Karpas-422 (cell line): ENCODE measurements at regions not wholly inside any gene's neighbourhood (a gene's known extent, or its start where the extent isn't known, plus 50 kb on each side); places are given as distances from the start of the nearest gene placed in this dataset.
"Not testable (repeated sequence)": the region's sequence is repeated elsewhere in the genome, so short reads cannot be mapped to it uniquely, and the experiment has no call there.

ENCODE experiments used
- DNase-seq: peaks from one replicate; pipeline ENCODE4 v3.0.0-alpha.2; 2015
- H2AFZ ChIP-seq: fragments of 200-600 bp; sonication (generic); 2 replicates; pipeline ENCODE4 v1.6.1; 2014; ENCODE audit warnings: antibody characterized with exemption, low read length, mixed read lengths
- H3K27ac ChIP-seq: fragments of 200-600 bp; sonication (generic); 2 replicates; pipeline ENCODE4 v1.5.1; 2014; ENCODE audit warnings: mild to moderate bottlenecking, low read length, moderate library complexity
- H3K27me3 ChIP-seq: fragments of 200-600 bp; sonication (generic); 2 replicates; pipeline ENCODE4 v1.6.1; 2014; ENCODE audit warnings: low read length, mixed read lengths
- H3K36me3 ChIP-seq: fragments of 200-600 bp; sonication (generic); 2 replicates; pipeline ENCODE4 v1.6.1; 2014; ENCODE audit warnings: low read length, mixed read lengths; ENCODE audit not compliant: insufficient read depth
- H3K4me1 ChIP-seq: fragments of 200-600 bp; sonication (generic); 2 replicates; pipeline ENCODE4 v1.6.1; 2014; ENCODE audit warnings: mild to moderate bottlenecking, low read length, mixed read lengths
- H3K4me2 ChIP-seq: fragments of 200-600 bp; sonication (generic); 2 replicates; pipeline ENCODE4 v1.6.1; 2014; ENCODE audit warnings: low read length, low read depth, mild to moderate bottlenecking; ENCODE audit not compliant: poor library complexity, severe bottlenecking
- H3K4me3 ChIP-seq: fragments of 200-600 bp; sonication (generic); 2 replicates; pipeline ENCODE4 v1.5.1; 2014; ENCODE audit warnings: mild to moderate bottlenecking, antibody characterized with exemption, low read length, mixed read lengths
- H3K79me2 ChIP-seq: fragments of 200-600 bp; sonication (generic); 2 replicates; pipeline ENCODE4 v1.6.1; 2014; ENCODE audit warnings: mild to moderate bottlenecking, low read length, mixed read lengths
- H3K9ac ChIP-seq: fragments of 200-600 bp; sonication (generic); 2 replicates; pipeline ENCODE4 v1.6.0; 2014; ENCODE audit warnings: low read length
- H3K9me2 ChIP-seq: fragments of 200-600 bp; sonication (generic), shearing (Covaris generic); replicated peaks from 2 replicates; pipeline ENCODE4 v1.6.0; 2014; ENCODE audit warnings: mild to moderate bottlenecking, low read length, moderate library complexity; ENCODE audit not compliant: insufficient read depth
- H3K9me3 ChIP-seq: fragments of 300-700, 200-600 bp; sonication (generic); 2 replicates; pipeline ENCODE4 v1.6.1; 2014; ENCODE audit warnings: low read length, mixed read lengths
- H4K20me1 ChIP-seq: fragments of 200-600 bp; sonication (generic); 2 replicates; pipeline ENCODE4 v1.6.1; 2014; ENCODE audit warnings: mild to moderate bottlenecking, antibody characterized with exemption, low read length, low read depth; ENCODE audit not compliant: insufficient read depth

DNA sequence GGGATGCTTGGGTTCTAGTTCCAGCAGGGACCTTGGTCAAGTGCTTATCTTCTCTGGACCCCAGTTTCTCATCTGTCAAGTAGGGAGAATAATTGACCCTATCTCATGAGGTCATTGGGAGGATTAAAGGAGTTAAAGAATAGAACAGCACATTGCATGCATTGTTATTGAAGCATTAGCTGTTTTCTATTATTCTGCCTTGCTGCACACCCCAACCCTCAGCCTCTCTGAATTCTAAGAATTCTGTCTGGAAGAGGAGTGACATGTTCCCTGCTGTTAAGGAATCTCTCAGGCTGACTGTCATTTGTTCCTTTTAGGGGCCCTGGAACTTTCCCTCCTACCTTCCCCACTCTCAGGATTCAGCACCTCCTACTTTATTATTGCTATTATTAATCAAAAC lies 73.9 kb downstream of the NENF start:
- Histone ChIP-seq H3K9ac (no peak overlapping the region), H3K4me1 (no peaks in the 10 kb centered on the region), H3K9me3 (no peaks in the 10 kb centered on the region), H3K79me2 (no peaks in the 10 kb centered on the region), H3K27ac (no peak overlapping the region), H2AFZ (no peak overlapping the region), H3K27me3 (no peaks in the 10 kb centered on the region; the same call in 1 of the 2 replicates), H3K36me3 (no peaks in the 10 kb centered on the region), H3K4me2 (no peak overlapping the region), H3K4me3 (no peak overlapping the region), H4K20me1 (0 out of 2 replicates have a peak, but pooled peaks cover 3% of the 10 kb centered on the region), H3K9me2 (no peaks in the 10 kb centered on the region)
- DNase-seq: no peak

DNA sequence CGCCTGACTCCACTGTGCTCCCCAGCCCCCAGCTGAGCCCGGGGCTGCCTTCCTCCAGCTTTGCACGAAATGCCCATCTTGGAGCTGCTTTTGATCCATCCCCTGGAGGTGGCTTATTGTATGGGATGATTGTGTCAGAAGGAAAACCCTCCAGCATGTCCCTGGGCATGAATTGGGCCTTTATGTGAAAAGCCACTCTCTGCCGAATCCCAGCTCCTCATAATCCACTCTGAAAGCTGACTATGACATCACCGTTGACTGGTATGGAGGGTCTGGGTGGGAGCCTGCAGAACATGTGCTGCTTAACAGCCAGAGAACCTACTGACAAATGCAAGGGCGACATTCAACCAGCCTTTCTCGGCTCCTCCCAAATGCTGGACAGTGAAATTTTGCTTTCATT lies 74.6 kb downstream of the NENF start:
- Histone ChIP-seq H3K36me3 (no peaks in the 10 kb centered on the region), H4K20me1 (0 out of 2 replicates have a peak, but pooled peaks cover 3% of the 10 kb centered on the region), H3K4me2 (no peak overlapping the region), H3K9me2 (no peaks in the 10 kb centered on the region), H3K27ac (no peak overlapping the region), H3K4me3 (no peak overlapping the region), H3K9ac (no peak overlapping the region), H3K9me3 (no peaks in the 10 kb centered on the region), H2AFZ (no peak overlapping the region), H3K79me2 (no peaks in the 10 kb centered on the region), H3K27me3 (no peaks in the 10 kb centered on the region; the same call in 1 of the 2 replicates), H3K4me1 (no peaks in the 10 kb centered on the region)
- no peak for DNase-seq

DNA sequence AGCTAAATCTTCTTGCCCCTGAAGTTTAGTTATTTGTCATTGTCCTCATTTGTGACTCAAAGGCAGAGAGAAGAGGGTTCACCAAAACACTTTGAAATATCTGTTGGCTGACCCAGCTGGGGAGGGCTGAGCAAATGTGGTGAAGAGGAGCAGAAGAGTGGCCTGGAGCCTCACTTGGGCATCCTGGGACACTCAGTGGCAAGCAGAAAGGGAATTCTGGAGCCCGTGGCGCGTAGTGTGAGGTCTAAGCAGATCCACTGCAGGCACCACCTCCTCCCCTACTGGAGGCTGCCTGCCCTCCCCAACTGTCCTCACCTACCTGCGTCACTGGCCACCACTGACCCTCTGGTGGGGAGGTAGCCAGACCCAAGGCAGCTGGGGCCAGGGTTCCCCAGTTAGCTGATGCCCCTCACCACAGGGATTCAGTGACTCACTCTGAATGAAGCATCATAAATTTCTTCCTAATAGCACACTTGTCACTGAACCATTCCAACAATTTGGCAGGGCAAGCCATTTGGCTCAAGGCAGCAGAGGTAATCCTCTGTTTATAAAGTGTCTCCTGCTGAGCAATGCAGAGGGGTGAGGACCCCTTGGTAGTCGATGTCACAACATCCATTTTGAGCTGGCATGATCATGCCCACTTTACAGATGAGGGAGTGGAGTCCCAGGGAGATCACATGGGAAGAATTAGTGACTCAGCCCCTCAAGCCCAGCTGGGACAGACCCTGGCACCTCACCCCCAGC lies 80.3 kb downstream of the NENF start:
- Histone ChIP-seq H3K9ac (no peak overlapping the region), H3K4me3 (no peak overlapping the region), H2AFZ (no peak overlapping the region), H3K27ac (no peak overlapping the region), H3K79me2 (no peaks in the 10 kb centered on the region), H3K4me1 (no peaks in the 10 kb centered on the region), H3K4me2 (no peak overlapping the region), H3K9me3 (no peaks in the 10 kb centered on the region), H3K36me3 (no peaks in the 10 kb centered on the region), H4K20me1 (no peaks in the 10 kb centered on the region), H3K9me2 (no peaks in the 10 kb centered on the region), H3K27me3 (no peaks in the 10 kb centered on the region)
- DNase-seq: no peak

DNA sequence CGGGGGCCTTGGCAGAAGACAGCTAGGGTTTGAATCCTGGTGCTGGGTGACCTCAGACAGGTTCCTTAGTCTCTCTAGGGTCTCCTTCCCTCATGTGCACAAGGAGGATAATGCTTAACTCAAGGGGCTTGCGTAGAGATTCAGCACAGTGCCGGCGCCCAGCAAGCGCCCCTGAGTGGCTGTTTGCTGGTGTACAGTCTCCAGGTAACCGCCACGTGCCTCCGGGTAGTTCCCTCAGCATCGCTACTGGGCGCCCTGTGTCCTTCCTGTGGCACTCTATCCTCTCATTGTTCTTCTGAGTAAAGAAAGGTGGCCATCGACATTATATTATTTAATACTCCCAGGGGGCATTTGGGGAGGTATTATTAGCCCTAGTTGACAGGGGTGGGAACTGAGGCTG lies 80.9 kb downstream of the NENF start:
- H2AFZ ChIP-seq: no peak overlapping the region
- H3K27me3 ChIP-seq: no peaks in the 10 kb centered on the region
- no peaks in the 10 kb centered on the region for H3K36me3 ChIP-seq
- DNase-seq: no peak
- H3K4me1 ChIP-seq: no peaks in the 10 kb centered on the region
- no peaks in the 10 kb centered on the region for H3K79me2 ChIP-seq
- no peaks in the 10 kb centered on the region for H4K20me1 ChIP-seq
- H3K9ac ChIP-seq: no peak overlapping the region
- no peak overlapping the region for H3K4me3 ChIP-seq
- no peak overlapping the region for H3K4me2 ChIP-seq
- no peaks in the 10 kb centered on the region for H3K9me3 ChIP-seq
- H3K9me2 ChIP-seq: no peaks in the 10 kb centered on the region
- no peak overlapping the region for H3K27ac ChIP-seq

DNA sequence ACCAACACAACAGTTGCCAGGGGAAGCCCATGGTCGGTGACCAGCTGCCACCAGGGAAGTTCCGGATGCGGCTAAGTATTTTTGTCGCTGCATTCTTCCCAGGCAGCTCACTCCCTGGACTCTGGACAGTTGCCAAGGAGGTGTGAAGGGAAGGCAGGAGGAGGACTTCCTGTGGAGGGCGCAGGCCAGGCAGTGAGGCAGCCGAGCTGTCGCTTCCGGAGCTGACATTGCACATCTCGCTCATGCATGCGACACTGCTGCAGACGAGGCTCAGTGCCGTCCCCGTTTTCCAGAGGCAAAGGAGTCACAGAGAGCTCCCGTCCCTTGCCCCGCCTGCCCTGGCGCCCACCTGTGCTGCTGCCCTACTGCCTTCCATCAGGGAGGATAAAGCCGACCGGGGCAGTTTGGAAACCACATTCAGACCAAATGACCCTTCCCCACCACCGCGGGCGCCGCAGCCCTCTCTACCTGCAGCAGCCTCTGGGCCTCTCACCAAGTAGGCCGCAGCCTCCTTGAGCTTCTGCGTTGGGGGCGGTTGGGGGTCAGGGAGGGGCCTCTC lies 81.4 kb downstream of the NENF start:
- H3K27me3 ChIP-seq: no peaks in the 10 kb centered on the region
- DNase-seq: no peak
- no peaks in the 10 kb centered on the region for H3K9me2 ChIP-seq
- H3K4me3 ChIP-seq: no peak overlapping the region
- H3K27ac ChIP-seq: no peak overlapping the region
- H3K4me1 ChIP-seq: no peaks in the 10 kb centered on the region
- no peak overlapping the region for H3K4me2 ChIP-seq
- H3K79me2 ChIP-seq: no peaks in the 10 kb centered on the region
- H4K20me1 ChIP-seq: no peaks in the 10 kb centered on the region
- H3K36me3 ChIP-seq: no peaks in the 10 kb centered on the region
- no peaks in the 10 kb centered on the region for H3K9me3 ChIP-seq
- no peak overlapping the region for H3K9ac ChIP-seq
- no peak overlapping the region for H2AFZ ChIP-seq

DNA sequence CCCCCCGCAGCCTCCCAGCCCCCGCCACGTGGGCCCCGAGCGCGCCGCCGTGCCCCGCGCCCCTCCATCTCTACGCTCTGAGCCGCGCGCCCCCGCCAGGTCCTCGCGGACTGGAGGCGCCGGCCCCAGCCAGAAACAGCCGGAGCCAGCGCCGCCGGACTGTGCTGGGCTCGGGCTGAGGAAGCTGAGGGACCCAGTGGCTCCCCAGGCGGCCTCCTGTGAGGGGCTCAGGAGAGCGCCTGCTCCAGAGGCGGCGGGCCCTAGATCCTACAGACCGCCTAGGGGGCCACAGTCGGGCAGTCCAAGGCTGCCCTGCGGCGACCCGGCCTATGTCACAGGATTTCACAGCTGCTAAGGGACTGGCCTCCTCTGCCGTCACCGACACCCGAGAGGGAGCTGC lies 82.1 kb downstream of the NENF start:
- Histone ChIP-seq H3K27me3 (no peaks in the 10 kb centered on the region), H3K27ac (no peak overlapping the region), H3K79me2 (no peaks in the 10 kb centered on the region), H2AFZ (no peak overlapping the region), H3K4me1 (no peaks in the 10 kb centered on the region), H3K36me3 (no peaks in the 10 kb centered on the region), H3K9ac (no peak overlapping the region), H3K4me2 (no peak overlapping the region), H3K9me2 (no peaks in the 10 kb centered on the region), H3K9me3 (no peaks in the 10 kb centered on the region), H4K20me1 (no peaks in the 10 kb centered on the region), H3K4me3 (no peak overlapping the region)
- DNase-seq: no peak

DNA sequence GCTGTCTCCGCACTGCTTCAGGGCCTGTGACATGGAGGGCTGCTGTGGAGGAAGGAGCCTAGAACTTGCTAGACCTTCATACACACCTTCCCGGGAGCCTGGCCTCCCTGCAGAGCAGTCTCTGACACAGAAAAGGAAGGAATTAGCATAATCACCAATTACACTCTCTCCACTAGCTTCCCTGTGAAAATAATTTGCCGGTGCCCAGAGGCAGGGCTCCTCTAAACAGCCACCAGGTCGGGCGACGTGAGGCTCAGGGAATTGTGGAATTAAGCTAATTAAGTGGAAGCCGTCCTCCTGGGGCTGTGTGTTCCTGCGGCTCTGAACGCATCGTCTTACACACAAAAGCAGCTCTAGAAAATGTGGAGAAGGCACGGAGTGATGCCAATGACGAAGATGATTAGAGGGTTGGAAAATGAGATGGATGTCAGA lies 82.6 kb downstream of the NENF start:
- Histone ChIP-seq H3K36me3 (no peaks in the 10 kb centered on the region), H4K20me1 (no peaks in the 10 kb centered on the region), H3K79me2 (no peaks in the 10 kb centered on the region), H3K4me2 (no peak overlapping the region), H3K9me2 (no peaks in the 10 kb centered on the region), H3K27ac (no peak overlapping the region), H3K9ac (no peak overlapping the region), H3K27me3 (no peaks in the 10 kb centered on the region), H2AFZ (no peak overlapping the region), H3K9me3 (no peaks in the 10 kb centered on the region), H3K4me3 (no peak overlapping the region), H3K4me1 (no peaks in the 10 kb centered on the region)
- no peak for DNase-seq

DNA sequence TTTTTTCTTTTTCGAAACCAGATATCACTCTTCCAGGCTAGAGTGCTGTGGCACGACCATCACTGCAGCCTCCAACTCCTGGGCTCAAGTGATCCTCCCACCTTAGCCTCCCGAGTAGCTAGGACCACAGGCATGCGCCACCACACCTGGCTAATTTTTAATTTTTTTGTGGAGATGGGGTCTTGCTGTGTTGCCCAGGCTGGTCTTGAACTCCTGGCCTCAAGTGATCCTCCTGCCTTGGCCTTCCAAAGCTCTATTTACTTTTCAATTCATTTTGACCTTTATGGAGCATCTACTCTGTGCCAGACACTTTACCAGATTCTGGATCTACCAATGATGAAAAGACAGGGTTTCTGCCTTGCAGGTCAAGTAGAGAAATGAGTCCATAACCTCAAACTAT lies 83.3 kb downstream of the NENF start:
- not testable (repeated sequence) for H3K9ac ChIP-seq, H3K27ac ChIP-seq, H2AFZ ChIP-seq, H3K36me3 ChIP-seq, H3K4me3 ChIP-seq, H3K27me3 ChIP-seq, H3K4me2 ChIP-seq, H4K20me1 ChIP-seq, H3K4me1 ChIP-seq, DNase-seq, H3K79me2 ChIP-seq, H3K9me3 ChIP-seq, H3K9me2 ChIP-seq
